ENCODE measurements at regions not wholly inside any gene's neighbourhood (a gene's known extent, or its start where the extent isn't known, plus 50 kb on each side); places are given as distances from the start of the nearest gene placed in this dataset.

GRCh38 chr4:179671609-179672008 lies 2229.4 kb upstream of the AGA start:
- no peak for TF ChIP-seq CTCF (IDR thresholded peaks at IDR 0.05; ENCODE audit: insufficient read depth, low read depth, low read length)
- TF ChIP-seq EZH2 (IDR thresholded peaks at IDR 0.05; ENCODE audit: insufficient read depth, low read length) = no peak
